ENCODE measurements at regions not wholly inside any gene's neighbourhood (a gene's known extent, or its start where the extent isn't known, plus 50 kb on each side); places are given as distances from the start of the nearest gene placed in this dataset.

DNA sequence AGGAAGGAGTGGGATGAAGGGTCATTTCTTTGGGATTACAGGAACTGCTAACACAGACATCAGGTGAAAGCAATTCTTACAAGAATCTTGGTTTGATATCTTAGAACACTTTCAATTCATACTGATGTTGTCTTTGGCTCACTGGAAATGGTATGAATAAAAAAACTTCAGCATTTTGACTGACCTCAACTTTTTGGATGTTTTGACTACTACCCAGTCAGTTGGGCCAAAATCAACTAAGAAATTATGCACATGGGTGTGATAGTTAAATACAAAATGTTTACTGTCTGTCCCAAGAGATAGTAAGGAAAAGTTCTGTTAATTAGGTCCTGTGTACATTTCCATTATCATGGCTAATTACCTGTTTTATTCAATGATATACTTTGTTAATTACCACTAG lies 165.5 kb upstream of the LRIG1 start:
- no peak for DNase-seq
- Mint-ChIP-seq H3K27me3 (no peaks in the 10 kb centered on the region), H3K27ac (no peak overlapping the region), H3K4me1 (ENCODE audit: low read depth) (peaks cover 3% of the 10 kb centered on the region), H3K36me3 (ENCODE audit: low read depth) (no peaks in the 10 kb centered on the region), H3K9me3 (no peaks in the 10 kb centered on the region), H3K4me3 (no peak overlapping the region)
- no peak for ATAC-seq
- TF ChIP-seq, protein P1, sequence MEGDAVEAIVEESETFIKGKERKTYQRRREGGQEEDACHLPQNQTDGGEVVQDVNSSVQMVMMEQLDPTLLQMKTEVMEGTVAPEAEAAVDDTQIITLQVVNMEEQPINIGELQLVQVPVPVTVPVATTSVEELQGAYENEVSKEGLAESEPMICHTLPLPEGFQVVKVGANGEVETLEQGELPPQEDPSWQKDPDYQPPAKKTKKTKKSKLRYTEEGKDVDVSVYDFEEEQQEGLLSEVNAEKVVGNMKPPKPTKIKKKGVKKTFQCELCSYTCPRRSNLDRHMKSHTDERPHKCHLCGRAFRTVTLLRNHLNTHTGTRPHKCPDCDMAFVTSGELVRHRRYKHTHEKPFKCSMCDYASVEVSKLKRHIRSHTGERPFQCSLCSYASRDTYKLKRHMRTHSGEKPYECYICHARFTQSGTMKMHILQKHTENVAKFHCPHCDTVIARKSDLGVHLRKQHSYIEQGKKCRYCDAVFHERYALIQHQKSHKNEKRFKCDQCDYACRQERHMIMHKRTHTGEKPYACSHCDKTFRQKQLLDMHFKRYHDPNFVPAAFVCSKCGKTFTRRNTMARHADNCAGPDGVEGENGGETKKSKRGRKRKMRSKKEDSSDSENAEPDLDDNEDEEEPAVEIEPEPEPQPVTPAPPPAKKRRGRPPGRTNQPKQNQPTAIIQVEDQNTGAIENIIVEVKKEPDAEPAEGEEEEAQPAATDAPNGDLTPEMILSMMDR (IDR thresholded peaks at IDR 0.05): no peak
- intact Hi-C loops (cut with micrococcal nuclease): no loop called here
- CTCF ChIA-PET: no interaction called here
- POLR2A ChIA-PET: no interaction called here

GRCh38 chr3:66667263-66667662 lies 166.4 kb upstream of the LRIG1 start:
- ChIA-PET POLR2A (no interaction called here), CTCF (no interaction called here)
- Mint-ChIP-seq H3K36me3 (ENCODE audit: low read depth) (no peaks in the 10 kb centered on the region), H3K4me3 (no peak overlapping the region), H3K4me1 (ENCODE audit: low read depth) (peaks cover 3% of the 10 kb centered on the region), H3K27me3 (no peaks in the 10 kb centered on the region), H3K27ac (no peak overlapping the region), H3K9me3 (no peaks in the 10 kb centered on the region)
- intact Hi-C loops (cut with micrococcal nuclease): no loop called here
- DNase-seq (no peak), ATAC-seq (no peak)
- TF ChIP-seq, protein P1 (IDR thresholded peaks at IDR 0.05): no peak

GRCh38 chr3:66671291-66671690 lies 170.5 kb upstream of the LRIG1 start:
- Mint-ChIP-seq H3K4me1 (ENCODE audit: low read depth) (peaks cover 3% of the 10 kb centered on the region), H3K4me3 (no peak overlapping the region), H3K9me3 (no peaks in the 10 kb centered on the region), H3K27ac (no peak overlapping the region), H3K27me3 (no peaks in the 10 kb centered on the region), H3K36me3 (ENCODE audit: low read depth) (no peaks in the 10 kb centered on the region)
- DNase-seq (no peak), ATAC-seq (no peak)
- TF ChIP-seq, protein P1 (IDR thresholded peaks at IDR 0.05): no peak
- POLR2A ChIA-PET: no interaction called here
- intact Hi-C loops (cut with micrococcal nuclease): no loop called here
- CTCF ChIA-PET: no interaction called here

DNA sequence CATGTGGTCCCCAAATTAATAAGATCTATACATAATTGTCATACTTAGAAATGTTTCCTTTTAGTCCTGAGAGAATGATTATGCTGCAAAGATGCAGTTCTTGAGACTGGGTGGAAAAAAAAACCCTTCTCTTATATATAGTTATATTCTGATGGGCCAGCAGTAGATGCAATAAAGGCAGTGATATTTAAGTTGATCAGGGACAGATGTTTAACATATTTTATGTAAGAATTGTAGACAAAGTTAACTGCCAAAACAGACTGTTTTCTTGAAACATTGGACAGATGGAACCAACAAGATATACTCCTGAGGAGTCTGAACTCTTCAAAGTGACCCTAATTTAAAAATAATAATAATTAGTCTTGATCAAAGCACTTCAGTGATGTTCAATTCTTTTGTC lies 172.0 kb upstream of the LRIG1 start:
- no peaks in the 10 kb centered on the region for H3K27me3 Mint-ChIP-seq

GRCh38 chr3:66673293-66673692 lies 172.5 kb upstream of the LRIG1 start:
- intact Hi-C loops (cut with micrococcal nuclease): no loop called here
- H3K4me3 Mint-ChIP-seq: no peak overlapping the region
- CTCF ChIA-PET: no interaction called here
- TF ChIP-seq, protein P1 (IDR thresholded peaks at IDR 0.05): no peak
- POLR2A ChIA-PET: no interaction called here
- H3K27ac Mint-ChIP-seq: no peak overlapping the region
- DNase-seq (no peak), ATAC-seq (no peak)
- peaks cover 3% of the 10 kb centered on the region for H3K4me1 Mint-ChIP-seq (ENCODE audit: low read depth)
- no peaks in the 10 kb centered on the region for H3K9me3 Mint-ChIP-seq
- no peaks in the 10 kb centered on the region for H3K27me3 Mint-ChIP-seq
- no peaks in the 10 kb centered on the region for H3K36me3 Mint-ChIP-seq (ENCODE audit: low read depth)

More for the DNA sequence above, 172.0 kb upstream of the LRIG1 start:
- TF ChIP-seq, protein P1 (IDR thresholded peaks at IDR 0.05): no peak
- CTCF ChIA-PET: no interaction called here
- H3K27ac Mint-ChIP-seq: no peak overlapping the region
- H3K36me3 Mint-ChIP-seq (ENCODE audit: low read depth): no peaks in the 10 kb centered on the region
- DNase-seq: no peak
- intact Hi-C loops (cut with micrococcal nuclease): no loop called here
- H3K4me3 Mint-ChIP-seq: no peak overlapping the region
- no peak for ATAC-seq
- no peaks in the 10 kb centered on the region for H3K9me3 Mint-ChIP-seq
- peaks cover 3% of the 10 kb centered on the region for H3K4me1 Mint-ChIP-seq (ENCODE audit: low read depth)
- POLR2A ChIA-PET: no interaction called here

Data from activated CD8-positive, alpha-beta T cell treated with anti-CD3 and anti-CD28 coated beads for 36 hours (primary cell).